ENCODE measurements at regions not wholly inside any gene's neighbourhood (a gene's known extent, or its start where the extent isn't known, plus 50 kb on each side); places are given as distances from the start of the nearest gene placed in this dataset.

DNA sequence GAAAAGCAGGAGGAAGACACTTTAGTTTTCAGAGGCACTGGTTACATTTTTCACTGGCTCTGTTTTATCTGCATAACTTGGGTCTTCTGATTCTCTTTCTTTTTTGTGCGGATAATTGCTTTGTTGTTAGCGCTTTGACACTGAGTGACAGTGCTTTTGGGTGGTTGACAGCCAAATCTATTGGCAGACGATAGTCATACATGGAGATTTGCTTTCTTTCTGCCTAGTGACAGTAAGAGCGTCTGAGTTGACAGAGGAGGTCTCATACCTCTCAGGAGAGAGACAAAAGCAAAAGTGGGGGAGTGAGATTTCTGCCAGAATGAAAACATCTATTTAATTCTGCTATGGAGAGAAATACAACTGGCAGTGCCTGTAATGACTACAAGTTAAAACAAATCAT lies 2278.0 kb upstream of the WWC1 start:
- ChIA-PET CTCF (no interaction called here), POLR2A (no interaction called here), RAD21 (ENCODE audit: unreplicated experiment) (no interaction called here), SMC1A (ENCODE audit: uncharacterized antibody, unreplicated experiment) (no interaction called here)
- Histone ChIP-seq H2AFZ (ENCODE audit: control insufficient read depth, low read depth, low read length) (no peak overlapping the region), H3K36me3 (ENCODE audit: control insufficient read depth in 2 of 2, insufficient read depth in 2 of 2, low read length in 1 of 2) (no peaks in the 10 kb centered on the region), H3K4me3 (no peak overlapping the region), H3K4me2 (ENCODE audit: control insufficient read depth, insufficient read depth) (no peak overlapping the region), H3K9ac (ENCODE audit: control insufficient read depth, insufficient read depth, low read length) (no peak overlapping the region), H3K79me2 (ENCODE audit: control insufficient read depth, insufficient read depth, low read length) (no peaks in the 10 kb centered on the region), H3K9me3 (replicated peaks; ENCODE audit: control insufficient read depth, insufficient read depth, low read length) (no peaks in the 10 kb centered on the region; the same call in 2 of the 3 replicates), H3K27me3 (replicated peaks in 1 of 2; ENCODE audit: control insufficient read depth in 2 of 2, insufficient read depth in 2 of 2, low read length in 1 of 2) (no peaks in the 10 kb centered on the region), H3K4me1 (ENCODE audit: control insufficient read depth, insufficient read depth, low read length) (no peaks in the 10 kb centered on the region), H3K27ac (ENCODE audit: control insufficient read depth, insufficient read depth) (no peak overlapping the region), H4K20me1 (ENCODE audit: control insufficient read depth, insufficient read depth) (no peaks in the 10 kb centered on the region)
- in situ Hi-C loops (cut with MboI) (no loop called here), intact Hi-C loops (cut with micrococcal nuclease; ENCODE audit: unreplicated experiment) (no loop called here)
- TF ChIP-seq ZNF24 (IDR thresholded peaks at IDR 0.05) (no peak), CREB1 (IDR thresholded peaks at IDR 0.05; ENCODE audit: low read depth) (no peak), RAD51 (IDR thresholded peaks at IDR 0.05) (no peak), NFYB (IDR thresholded peaks at IDR 0.05; ENCODE audit: insufficient read depth, low read depth, low read length) (no peak), IKZF2 (IDR thresholded peaks at IDR 0.05) (no peak), NR2C1 (IDR thresholded peaks at IDR 0.05) (no peak), TCF3 (IDR thresholded peaks at IDR 0.05; ENCODE audit: borderline replicate concordance, insufficient read depth, low read depth, low read length) (no peak), ASH2L (IDR thresholded peaks at IDR 0.05; ENCODE audit: borderline replicate concordance, low read depth) (no peak), ZNF622 (IDR thresholded peaks at IDR 0.05) (no peak), KDM1A (IDR thresholded peaks at IDR 0.05; ENCODE audit: borderline replicate concordance) (no peak), CBX5 (IDR thresholded peaks at IDR 0.05; ENCODE audit: low read depth) (no peak), TAF1 (IDR thresholded peaks at IDR 0.05; ENCODE audit: borderline replicate concordance, low read depth, low read length) (no peak), ZSCAN29 (IDR thresholded peaks at IDR 0.05) (no peak)
- TF ChIP-seq, protein P1, sequence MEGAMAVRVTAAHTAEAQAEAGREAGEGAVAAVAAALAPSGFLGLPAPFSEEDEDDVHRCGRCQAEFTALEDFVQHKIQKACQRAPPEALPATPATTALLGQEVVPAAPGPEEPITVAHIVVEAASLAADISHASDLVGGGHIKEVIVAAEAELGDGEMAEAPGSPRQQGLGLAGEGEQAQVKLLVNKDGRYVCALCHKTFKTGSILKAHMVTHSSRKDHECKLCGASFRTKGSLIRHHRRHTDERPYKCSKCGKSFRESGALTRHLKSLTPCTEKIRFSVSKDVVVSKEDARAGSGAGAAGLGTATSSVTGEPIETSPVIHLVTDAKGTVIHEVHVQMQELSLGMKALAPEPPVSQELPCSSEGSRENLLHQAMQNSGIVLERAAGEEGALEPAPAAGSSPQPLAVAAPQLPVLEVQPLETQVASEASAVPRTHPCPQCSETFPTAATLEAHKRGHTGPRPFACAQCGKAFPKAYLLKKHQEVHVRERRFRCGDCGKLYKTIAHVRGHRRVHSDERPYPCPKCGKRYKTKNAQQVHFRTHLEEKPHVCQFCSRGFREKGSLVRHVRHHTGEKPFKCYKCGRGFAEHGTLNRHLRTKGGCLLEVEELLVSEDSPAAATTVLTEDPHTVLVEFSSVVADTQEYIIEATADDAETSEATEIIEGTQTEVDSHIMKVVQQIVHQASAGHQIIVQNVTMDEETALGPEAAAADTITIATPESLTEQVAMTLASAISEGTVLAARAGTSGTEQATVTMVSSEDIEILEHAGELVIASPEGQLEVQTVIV (IDR thresholded peaks at IDR 0.05; ENCODE audit: borderline replicate concordance, partially characterized antibody): no peak
- ATAC-seq (no peak), DNase-seq (ENCODE audit: low read depth, low spot score) (no peak), FAIRE-seq (no peak)
- no TSS peak for BruUV-seq (replicated peaks)
- WGBS (ENCODE audit: insufficient coverage, insufficient replicate concordance, low lambda C conversion rate, missing lambda C conversion rate): 43% methylated on average over 4 of the region's 4 CpGs

Measured in GM12878 (cell line).